Inferior parietal cortex (tissue), 1 donor: ENCODE measurements at regions not wholly inside any gene's neighbourhood (a gene's known extent, or its start where the extent isn't known, plus 50 kb on each side); places are given as distances from the start of the nearest gene placed in this dataset.
"Not testable (repeated sequence)": the region's sequence is repeated elsewhere in the genome, so short reads cannot be mapped to it uniquely, and the experiment has no call there.

Experiments used
- DNase-seq: peaks from one replicate; pipeline ENCODE4 v3.0.0-alpha.2; 2016; ENCODE audit errors: extremely low spot score

DNA sequence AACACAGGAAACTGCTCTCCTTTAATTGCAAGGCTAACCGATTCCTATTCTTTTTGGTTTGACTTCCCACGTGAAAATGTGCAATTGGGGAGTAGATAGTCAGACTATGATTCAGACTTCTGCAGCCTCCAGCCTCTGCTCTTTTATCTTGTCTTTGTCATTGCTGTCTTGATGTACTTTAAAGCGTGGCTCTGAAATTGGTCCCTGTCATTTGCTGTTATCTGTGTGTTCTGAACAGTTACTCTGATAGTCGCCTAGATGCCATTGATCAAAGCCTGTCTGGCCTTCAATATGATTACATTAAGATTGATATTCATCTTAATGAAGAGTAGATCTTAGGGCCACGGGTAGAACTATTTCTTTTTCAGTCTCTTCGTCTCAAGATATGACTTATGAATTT lies 799.2 kb downstream of the REEP3 start:
- DNase-seq = no peak

DNA sequence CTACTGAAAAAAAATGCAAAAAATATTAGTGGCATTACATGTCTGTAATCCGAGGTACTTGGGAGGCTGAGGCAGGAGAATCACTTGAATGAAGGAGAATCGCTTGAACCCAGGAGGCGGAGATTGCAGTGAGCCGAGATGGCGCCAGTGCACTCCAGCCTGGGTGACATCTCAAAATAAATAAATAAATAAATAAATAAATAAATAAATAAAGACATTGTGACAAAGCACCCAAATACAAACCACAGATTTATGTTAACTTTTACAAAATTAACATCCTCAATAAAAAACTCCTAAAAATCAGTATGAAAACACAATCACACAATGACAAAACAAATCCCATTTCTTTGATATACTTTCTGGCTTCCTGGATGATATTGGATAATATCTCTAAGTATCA lies 808.3 kb downstream of the REEP3 start:
- DNase-seq = no peak

DNA sequence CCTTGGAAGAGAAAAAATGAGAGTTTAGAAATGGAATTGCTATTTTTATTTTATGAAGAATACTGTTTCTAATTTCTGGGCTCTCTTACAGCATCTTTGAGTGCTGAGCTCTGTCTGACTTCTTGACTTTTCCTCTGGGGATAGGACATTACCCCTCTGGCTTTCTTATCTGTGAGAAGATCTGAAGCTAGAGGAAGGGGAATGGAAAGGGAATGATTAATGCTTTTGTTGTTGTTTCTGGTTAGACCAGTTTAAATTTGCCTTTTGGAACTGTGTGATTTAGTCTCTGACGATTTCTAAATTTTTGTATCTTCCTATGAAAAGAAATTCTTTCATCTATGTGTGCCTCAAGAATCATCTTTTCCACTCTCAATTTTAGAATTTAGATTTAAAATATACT lies 811.4 kb downstream of the REEP3 start:
- no peak for DNase-seq

DNA sequence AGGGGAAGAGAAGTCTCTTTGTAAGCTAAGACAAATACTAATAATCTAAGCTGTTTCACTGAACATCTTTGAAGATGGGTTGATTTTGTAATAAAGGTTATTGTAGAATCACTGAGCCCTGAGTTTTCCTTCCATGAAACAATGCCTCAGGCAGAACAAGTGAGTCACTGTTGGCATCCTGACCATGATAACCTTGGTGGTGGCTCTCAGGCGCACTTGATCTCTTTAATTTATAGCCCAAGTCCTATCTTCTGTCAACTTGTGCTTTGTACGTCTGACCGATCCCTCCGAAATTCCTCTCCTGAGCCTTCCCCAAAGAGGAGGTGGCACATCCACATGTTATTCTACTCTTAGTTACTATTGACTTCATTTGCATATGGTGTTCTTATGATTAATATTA lies 812.9 kb downstream of the REEP3 start:
- no peak for DNase-seq

DNA sequence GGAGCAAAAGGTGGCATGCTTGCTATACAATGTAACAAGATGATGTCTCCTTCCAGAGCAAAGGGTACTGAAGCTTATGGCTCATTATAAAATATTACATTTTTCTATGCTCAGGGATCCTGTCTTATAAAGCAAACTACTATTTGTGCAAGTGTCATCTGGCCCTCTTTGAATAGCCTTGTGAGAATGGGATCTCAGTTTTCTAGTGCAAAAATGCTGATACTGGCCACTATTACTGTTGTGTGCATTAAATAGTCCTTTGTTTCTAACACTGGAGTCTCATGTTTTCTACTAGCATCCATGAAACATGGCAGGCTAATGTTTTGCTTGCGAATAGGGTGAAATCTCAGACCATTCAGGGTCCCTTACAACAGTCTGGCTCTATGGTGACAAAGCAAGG lies 823.0 kb downstream of the REEP3 start:
- DNase-seq = no peak

DNA sequence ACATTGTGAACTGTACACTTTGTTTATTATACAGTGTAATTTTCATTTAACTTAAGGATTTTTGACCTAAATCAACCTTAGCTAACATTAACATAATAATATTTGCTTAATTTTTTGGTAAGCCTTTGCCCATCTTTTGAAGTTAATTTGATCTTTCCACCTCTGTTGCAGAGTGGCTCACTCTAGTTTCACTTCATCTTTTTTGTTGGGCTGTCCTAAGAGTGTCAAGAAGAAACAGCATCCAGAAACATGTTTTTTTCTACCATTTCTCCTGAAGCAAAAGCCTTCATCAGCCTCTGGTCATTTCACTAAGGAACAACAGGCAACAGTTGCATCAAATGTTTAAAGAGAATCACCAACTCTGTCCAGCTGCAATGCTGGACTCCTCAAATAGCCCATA lies 824.7 kb downstream of the REEP3 start:
- no peak for DNase-seq

DNA sequence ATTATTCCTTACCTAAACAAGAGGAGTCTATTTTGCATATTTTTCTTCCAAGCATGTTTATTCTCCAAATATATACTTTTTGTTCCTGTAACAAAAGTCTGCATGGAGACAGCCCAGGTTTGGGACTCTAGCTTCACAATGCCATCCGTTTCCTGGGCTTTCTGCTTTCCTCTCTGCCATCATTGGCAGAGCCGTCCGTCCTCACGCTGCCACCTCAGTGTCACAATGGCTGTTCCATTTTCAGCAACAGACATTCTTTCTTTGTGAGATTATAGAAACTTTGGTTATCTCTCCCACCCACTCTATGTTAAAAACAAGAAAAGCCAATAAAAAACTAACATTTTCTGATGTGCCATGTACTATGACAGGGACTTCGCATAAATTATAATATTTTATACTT lies 825.2 kb downstream of the REEP3 start:
- DNase-seq = no peak

DNA sequence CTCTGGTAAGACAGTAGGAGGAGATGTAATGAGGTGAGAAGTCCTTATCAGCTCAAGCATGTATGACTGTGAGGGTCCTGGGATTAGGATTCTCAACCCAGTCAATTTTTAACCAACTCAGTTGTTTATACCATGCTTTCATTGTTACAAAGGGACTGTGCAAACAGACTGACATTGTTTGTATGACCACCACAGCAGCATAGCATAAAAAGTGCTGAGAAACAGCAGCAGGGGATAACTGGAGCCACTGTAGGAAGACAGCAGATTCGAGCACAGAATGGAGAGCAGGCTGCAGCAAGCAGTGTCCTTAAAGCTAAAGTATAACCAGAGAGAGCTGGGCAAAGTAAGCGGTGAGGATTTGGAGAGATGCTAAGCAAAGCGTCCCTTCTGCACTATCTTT lies 829.5 kb downstream of the REEP3 start:
- DNase-seq = no peak

DNA sequence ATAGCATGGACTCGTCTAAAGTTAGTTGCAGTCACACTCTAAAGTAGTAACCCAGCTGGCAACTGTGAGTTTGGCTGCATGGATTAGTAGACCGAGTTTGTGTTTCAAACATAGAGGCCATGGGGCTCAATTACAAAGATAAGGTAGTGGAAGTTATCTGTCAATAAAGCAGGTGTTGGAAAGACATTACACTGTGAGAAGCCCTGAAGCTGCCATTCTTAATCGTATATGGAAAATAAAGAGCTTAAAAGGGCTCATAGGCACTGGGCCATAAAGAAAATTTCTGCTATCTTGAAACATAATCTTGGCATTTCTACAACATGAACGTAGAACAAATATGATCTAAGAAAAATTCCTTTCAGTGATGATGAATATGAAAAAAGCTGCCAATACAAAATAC lies 837.7 kb downstream of the REEP3 start:
- DNase-seq = no peak

DNA sequence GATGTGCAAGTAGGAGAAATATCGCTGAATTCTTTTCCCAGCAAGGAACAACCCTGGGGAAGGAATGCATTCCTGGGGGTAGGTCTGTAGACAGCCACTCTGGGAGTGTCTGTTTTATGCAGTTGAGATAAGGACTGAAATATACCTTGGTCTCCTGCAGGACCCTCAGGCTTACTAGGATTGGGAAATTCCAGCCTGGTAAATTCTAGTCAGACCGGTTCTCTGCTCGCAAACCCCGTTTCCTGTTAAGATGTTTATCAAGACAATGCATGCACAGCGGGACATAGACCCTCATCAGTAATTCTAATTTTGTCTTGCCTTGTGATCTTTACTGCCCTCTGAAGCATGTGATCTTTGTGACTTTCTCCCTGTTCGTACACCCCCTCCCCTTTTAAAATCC lies 839.0 kb downstream of the REEP3 start:
- DNase-seq = not testable (repeated sequence)

DNA sequence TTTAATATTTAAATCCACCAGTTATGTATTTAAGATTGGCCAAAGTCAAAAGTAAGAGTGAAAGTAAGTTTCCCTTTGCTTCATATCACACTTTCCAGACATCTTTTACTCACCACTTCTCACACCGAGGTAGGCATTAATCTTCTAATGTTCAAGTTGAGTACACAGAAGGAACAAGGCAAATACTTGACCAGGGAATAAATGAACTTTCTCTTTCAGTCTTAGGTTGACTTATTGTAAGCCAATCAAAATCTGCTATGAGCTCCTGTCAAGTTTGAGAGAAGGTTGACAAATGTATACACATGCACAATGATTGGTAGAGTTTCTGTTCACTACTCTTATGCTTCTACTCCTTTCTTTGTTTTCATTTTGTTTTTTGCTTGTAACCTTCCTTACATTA lies 842.5 kb downstream of the REEP3 start:
- DNase-seq = no peak

DNA sequence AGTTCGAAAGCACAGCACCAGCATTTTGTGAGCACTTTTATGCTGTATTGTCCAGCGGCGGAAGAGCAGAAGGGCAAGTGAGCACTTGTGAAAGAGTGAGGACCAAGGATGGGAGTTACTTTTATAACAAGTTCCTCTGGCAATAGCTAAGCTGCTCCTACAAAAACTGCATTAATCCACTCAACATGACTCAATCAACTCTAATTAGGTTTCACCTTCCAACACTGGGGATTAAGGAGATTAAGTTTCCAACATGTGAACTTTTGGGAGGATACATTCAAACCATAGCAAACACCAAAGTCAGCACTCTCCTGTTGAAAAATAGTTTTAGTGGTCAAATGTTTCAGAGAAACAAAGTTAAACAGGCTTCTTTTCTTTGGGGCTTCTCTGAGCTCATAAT lies 844.5 kb downstream of the REEP3 start:
- no peak for DNase-seq

DNA sequence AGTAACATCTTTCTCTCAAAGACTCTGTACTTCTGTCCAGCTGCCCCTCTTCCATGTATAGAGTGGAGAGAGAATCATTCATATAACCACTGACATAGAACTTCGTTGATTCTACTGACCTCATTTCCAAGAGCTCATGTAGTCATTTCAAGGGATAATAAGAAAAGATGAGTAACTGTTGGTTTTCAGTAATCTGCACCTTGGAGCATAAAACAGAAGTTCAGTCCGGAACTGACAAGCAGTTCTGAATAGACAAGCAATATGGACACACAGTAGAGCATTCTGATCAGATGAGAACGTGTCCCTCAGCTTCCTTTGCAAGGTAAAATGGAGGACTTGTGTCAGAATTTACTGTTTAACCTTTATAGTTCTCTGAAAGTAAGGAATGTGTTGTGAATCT lies 847.1 kb downstream of the REEP3 start:
- no peak for DNase-seq

DNA sequence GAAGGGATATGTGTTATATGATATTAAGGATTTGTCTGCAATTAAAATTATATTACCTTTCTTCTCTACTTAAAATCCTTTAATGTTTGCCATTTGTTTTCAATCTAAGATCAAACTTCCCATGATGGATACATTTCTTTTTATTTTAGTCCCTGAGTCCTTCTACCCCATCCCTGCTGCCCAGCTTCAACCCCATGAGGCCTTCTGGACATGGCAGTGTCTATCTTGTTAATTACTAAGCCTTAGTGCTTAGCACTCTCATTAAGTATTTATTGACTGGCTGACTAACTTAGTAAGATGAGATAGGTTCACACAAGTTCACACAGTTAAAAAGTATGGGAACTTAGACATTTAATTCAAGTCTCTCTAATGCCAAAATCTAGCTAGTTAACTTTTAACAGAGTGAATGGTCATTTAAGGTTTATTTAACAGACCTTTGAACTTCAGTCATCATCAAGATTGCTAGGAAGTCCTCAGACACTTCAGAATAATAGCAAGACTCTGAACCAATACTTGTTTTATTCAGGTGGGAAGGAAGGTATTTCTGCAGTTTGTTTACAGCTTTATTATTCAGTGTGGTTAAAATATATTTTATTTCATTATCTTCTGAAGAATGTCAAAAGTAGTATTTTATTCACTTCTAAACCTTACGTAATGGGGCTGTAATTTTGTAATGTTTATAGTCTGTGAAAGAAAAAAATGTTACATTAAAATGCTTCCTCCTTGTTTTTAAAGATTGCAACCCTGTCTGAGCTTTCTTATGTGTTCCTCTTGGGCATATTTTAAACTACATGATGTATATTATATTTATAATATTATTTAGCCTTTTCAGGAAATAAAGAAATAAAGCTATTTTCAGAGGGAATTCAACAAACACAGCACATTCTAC lies 848.9 kb downstream of the REEP3 start:
- no peak for DNase-seq

DNA sequence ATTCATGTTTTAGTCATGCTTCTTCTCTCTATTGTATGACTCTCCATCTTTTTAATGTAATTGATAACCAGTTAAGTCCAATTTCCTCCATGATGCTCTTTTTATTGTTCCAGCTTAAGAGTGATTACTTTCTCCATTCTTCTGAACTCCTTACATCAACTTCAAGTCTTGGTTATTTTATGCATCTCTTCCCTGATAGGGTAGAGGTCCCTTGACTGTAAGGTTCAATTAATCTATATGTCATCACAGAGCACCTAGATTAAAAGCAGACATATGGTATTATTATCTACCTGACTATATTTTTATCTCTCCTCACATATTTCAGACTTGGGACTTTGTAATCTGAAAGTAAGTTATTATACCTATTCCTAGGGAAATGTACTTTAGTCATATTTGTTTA lies 853.1 kb downstream of the REEP3 start:
- no peak for DNase-seq

DNA sequence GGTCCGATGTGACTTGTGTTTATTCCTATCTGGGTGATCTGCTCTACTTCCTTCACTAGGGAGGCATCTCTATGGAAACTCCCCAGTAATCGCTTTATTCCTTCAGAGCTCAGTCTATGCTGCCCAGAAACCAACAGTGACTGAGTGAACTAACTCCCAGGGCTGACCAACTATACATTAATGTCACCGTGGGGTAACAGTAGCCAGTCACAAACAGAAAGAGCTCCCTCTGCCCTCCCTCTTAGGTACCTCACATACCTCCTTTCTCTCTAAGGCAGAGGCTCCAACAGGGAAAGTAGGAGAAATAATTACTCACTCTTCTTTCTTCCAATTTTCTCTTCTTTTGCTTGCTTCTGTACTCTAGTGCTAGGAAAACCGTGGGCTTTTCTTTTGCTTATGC lies 855.0 kb downstream of the REEP3 start:
- no peak for DNase-seq

DNA sequence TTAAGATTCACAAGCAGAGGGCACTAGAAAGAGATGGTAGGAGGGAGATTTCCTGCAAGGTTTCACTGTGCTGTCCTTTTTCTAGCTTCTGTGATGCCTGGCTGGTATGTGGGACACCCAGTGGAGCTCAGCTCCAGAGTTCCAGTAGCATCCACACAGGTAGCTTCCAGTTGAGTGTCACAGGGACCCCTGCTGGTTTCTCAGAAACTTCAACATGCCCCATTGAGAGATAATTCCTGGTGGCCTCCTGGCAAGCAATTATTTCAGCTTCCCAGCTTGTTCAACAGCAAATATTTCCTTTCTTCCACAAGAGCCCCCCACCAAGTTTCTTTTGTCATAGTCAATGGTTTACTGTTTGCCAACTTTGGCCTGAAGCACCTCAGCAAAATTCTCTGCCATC lies 858.7 kb downstream of the REEP3 start:
- no peak for DNase-seq

DNA sequence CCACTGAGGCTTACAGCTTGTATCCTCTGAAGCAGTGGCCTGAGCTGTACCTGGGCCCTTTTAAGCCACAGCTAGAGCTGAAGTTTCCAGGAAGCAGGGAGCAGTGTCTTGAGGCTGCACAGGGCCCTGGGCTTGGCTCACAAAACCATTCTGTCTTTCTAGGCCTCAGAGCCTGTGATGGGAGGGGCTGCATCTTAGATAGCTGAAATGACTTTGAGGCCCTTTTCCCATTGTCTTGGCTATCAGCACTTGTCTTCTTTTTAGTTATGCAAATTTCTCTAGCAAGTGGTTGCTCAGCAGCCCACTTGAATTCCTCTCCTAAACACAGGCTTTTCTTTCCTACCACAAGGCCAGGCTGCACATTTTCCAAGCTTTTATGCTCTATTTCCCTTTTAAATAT lies 864.2 kb downstream of the REEP3 start:
- no peak for DNase-seq

DNA sequence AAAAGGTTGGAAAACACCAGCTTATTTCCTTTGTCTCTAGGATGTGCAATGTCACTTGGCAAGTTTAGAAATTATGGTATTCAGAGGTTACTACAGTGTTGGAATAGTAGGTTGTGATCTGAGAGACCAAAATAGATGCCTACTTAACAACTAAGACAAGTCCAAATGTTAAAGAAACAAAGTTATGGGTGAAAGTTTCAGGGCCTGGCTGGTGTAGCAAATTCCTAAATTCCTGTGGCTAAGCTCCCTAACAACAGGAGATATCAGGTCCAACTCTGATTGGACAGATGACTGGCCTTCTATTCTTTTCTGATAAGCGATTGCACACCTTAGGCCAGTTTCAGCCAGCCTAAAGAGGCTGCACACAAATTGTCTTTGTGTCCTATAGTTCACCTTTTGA lies 873.5 kb downstream of the REEP3 start:
- DNase-seq = no peak

DNA sequence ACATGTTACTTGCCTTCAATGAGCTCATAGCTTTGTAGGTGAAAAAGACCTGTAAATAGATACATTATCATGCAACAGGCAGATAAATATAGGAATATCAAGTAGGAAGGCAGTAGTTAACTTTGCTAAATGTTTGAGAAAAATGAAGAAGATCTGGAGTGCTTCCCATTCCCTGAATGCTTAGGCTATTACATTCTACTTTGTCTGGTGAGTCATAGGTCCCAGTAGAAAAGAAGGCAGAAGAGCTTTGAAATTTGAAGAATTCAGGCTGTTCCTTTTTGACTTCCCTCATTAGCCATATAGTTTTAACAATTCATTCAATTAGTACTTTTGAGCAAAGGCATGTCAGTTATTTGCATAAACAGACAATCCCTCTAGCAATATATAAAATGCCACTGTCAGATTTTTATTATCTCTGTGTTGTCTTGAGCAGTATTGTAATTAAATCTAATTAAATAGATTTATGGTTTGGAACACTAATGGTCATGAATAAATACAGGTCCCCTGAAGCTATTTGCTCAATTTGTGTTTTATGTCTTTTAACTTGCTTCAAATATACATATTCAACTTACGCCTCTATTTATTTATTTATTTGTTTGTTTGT lies 875.0 kb downstream of the REEP3 start:
- no peak for DNase-seq

DNA sequence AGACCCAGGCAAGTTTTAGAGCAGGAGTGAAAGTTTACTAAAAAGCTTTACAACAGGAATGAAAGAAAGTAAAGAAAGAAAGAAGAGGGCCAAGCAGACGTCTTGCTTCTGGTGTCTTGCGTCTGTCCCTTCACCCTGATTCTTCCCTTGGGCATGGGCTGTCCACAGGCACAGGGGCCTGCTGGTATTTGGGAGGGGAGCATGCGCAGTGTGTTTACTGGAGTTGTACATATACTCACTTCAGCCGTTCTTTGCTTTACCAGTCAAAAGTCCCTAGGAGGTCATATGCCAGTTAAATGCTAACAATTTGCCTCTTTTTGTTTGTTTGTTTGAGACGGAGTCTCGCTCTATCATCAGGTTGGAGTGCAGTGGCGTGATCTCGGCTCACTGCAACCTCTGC lies 875.9 kb downstream of the REEP3 start:
- DNase-seq = no peak

DNA sequence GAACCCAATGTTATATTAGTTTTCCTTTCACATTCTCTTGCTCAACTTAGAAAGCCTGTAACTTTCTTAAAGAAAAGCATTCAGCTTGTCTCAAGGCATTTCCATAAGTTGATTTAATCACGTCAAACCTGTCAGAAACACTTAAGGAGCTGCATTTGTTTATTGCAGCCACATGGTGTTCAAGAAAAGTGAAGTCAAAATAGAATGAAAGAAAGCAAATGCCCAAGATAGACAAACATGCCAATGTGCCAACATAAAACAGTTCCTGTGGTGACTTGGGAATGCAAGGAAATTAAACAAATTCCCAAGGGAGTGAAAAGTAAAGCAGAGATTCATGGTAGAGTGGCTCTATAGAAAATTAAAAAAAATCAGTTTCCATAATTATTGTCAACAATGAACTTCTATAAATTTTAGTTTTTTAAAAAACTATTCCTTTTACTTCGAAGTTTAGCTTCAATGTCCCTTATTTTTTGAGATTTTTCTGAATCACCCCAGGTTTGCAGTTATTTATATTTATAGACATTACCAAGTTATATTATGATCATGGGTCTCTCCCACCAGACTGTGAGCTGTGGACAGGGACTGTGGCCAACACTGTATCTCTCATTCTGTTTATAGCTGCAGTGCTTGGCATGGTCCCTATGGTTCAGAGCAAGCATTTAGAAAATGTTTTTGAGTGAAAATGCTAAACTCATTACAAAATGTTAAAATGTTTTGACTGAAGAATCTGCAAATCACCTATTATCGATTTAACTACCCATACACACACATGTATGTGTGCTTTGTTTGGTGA lies 887.4 kb downstream of the REEP3 start:
- no peak for DNase-seq

DNA sequence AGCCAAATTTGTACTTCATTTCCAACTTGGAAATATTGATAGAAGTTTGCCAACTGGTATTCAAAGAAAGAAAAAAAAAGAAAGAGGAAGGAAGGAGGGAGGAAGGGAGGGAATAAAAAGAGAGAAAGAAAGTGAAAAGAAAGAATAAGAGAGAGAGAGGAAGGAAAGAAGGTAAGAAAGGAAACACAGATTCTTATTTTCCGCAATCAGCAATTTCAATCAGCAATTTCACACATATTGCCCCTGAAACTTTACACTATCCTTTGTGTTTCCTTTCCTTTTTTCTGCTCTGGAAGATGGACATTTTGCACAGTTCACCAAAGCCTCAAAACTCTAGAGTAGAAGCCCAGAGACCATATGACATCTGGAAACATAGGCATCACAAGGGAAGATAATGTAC lies 888.1 kb downstream of the REEP3 start:
- DNase-seq = no peak
